T-helper 1 cell treated with Interleukin-12 subunit alpha and Interleukin-12 subunit beta and Interleukin-4 antibody, amounts not matched to agents 30 μg/mL and 1 μg/mL, for 36 hours (primary cell): ENCODE measurements at regions not wholly inside any gene's neighbourhood (a gene's known extent, or its start where the extent isn't known, plus 50 kb on each side); places are given as distances from the start of the nearest gene placed in this dataset.

Experiments used
- H3K27ac Mint-ChIP-seq: one replicate; pipeline ENCODE4 v1.8.0; 2021; ENCODE audit warnings: mild to moderate bottlenecking, mixed read lengths
- H3K27me3 Mint-ChIP-seq: one replicate; pipeline ENCODE4 v1.8.0; 2021; ENCODE audit warnings: low read depth, mixed read lengths
- H3K36me3 Mint-ChIP-seq: one replicate; pipeline ENCODE4 v1.8.0; 2021; ENCODE audit warnings: low read depth, mixed read lengths
- H3K4me1 Mint-ChIP-seq: one replicate; pipeline ENCODE4 v1.8.0; 2021; ENCODE audit warnings: low read depth, mixed read lengths
- H3K4me3 Mint-ChIP-seq: one replicate; pipeline ENCODE4 v1.8.0; 2021; ENCODE audit warnings: mild to moderate bottlenecking, moderate library complexity, mixed read lengths
- H3K9me3 Mint-ChIP-seq: one replicate; pipeline ENCODE4 v1.8.0; 2021; ENCODE audit warnings: mixed read lengths

DNA sequence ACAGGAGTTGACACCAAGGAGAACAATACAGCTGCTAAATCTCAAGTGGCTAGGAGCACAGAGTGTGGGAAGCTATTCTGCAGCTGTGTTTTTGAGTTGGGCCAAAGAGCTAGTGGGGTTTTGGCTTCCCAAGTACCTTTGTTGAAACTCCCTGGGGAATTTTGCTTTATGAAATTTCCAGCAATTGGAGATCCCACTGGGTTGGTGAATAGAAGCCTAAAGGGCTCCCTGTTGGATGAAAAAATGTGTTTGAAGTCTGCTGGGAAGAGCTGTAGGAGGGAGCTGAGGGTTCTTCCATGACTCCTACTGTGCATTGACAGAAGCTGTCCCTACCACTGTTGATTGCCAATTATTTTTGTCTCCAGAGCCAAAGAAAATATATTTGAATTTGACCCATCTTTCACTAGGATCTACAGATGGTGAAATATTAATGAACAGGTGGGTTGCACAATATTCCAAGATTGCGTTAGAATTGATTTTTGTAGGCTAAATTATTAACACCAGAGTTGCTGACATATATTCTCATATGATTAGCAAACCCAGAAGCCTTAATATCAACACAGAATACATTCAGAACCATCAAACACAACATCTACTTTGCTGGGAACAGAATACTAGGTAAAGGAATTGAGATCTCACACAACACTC, 95.4 kb upstream of the CYP1B1 start:
- Mint-ChIP-seq H3K27me3 (peaks cover 27% of the 10 kb centered on the region), H3K9me3 (no peaks in the 10 kb centered on the region), H3K36me3 (peaks cover 5% of the 10 kb centered on the region), H3K27ac (no peak overlapping the region), H3K4me3 (no peak overlapping the region), H3K4me1 (peaks cover 6% of the 10 kb centered on the region)

GRCh38 chr2:38170733-38171132, 94.8 kb upstream of the CYP1B1 start:
- peaks cover 30% of the 10 kb centered on the region for H3K27me3 Mint-ChIP-seq
- H3K36me3 Mint-ChIP-seq = peaks cover 5% of the 10 kb centered on the region
- peaks cover 6% of the 10 kb centered on the region for H3K4me1 Mint-ChIP-seq
- no peak overlapping the region for H3K27ac Mint-ChIP-seq
- H3K4me3 Mint-ChIP-seq = no peak overlapping the region
- H3K9me3 Mint-ChIP-seq = no peaks in the 10 kb centered on the region

DNA sequence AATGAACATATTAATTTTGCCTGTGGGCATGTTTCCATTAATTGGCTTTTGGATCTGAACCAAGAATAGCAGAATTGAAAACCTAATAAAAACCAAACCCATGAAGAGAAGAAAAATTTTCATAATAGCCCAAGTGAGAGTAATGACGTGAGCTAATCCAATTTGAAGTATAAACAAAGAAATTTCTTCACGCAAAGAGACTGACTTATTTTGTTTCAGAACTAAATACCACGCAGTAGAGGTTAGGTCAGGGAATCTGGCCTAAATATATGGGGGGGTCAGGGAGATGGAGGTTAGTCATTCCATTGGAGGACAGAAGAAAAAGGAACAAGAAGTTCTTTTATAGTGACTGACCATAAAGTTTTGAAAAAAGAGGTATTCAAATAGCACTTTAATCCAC, 94.1 kb upstream of the CYP1B1 start:
- Mint-ChIP-seq H3K27ac (no peak overlapping the region), H3K4me3 (no peak overlapping the region), H3K9me3 (no peaks in the 10 kb centered on the region), H3K27me3 (peaks cover 31% of the 10 kb centered on the region), H3K4me1 (peaks cover 6% of the 10 kb centered on the region), H3K36me3 (peaks cover 5% of the 10 kb centered on the region)

GRCh38 chr2:38168710-38169480, 92.9 kb upstream of the CYP1B1 start:
- H3K27me3 Mint-ChIP-seq = peaks cover 26% of the 10 kb centered on the region
- H3K9me3 Mint-ChIP-seq = no peaks in the 10 kb centered on the region
- H3K4me1 Mint-ChIP-seq = peaks cover 4% of the 10 kb centered on the region
- H3K27ac Mint-ChIP-seq = no peak overlapping the region
- no peak overlapping the region for H3K4me3 Mint-ChIP-seq
- H3K36me3 Mint-ChIP-seq = peaks cover 5% of the 10 kb centered on the region

GRCh38 chr2:38167968-38168350, 92.0 kb upstream of the CYP1B1 start:
- no peak overlapping the region for H3K27ac Mint-ChIP-seq
- H3K27me3 Mint-ChIP-seq = peaks cover 30% of the 10 kb centered on the region
- peaks cover 4% of the 10 kb centered on the region for H3K4me1 Mint-ChIP-seq

DNA sequence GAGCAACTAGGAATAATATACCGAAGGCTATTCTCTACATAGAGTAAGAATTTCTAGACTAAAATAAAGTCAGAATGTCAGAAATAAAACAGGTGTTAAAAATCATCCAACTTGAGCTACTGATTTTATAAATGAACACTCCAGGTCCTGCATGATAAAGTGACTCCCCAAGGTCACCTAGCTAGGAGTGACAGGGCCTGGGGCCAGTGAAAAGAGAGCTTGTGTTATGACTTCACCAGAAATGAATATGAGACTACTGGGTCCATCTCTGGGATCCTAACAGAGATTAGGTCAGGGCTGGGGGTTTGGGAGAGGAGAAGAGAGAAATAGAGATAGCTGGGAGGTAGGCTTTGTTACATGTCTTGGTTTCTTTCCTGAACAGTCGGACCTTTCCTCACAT, 89.7 kb upstream of the CYP1B1 start:
- Mint-ChIP-seq H3K9me3 (no peaks in the 10 kb centered on the region), H3K36me3 (no peaks in the 10 kb centered on the region), H3K27ac (no peak overlapping the region), H3K27me3 (peaks cover 32% of the 10 kb centered on the region), H3K4me1 (peaks cover 4% of the 10 kb centered on the region), H3K4me3 (no peak overlapping the region)

More at GRCh38 chr2:38167968-38168350, 92.0 kb upstream of the CYP1B1 start:
- Mint-ChIP-seq H3K4me3 (no peak overlapping the region), H3K36me3 (peaks cover 5% of the 10 kb centered on the region), H3K9me3 (no peaks in the 10 kb centered on the region)

DNA sequence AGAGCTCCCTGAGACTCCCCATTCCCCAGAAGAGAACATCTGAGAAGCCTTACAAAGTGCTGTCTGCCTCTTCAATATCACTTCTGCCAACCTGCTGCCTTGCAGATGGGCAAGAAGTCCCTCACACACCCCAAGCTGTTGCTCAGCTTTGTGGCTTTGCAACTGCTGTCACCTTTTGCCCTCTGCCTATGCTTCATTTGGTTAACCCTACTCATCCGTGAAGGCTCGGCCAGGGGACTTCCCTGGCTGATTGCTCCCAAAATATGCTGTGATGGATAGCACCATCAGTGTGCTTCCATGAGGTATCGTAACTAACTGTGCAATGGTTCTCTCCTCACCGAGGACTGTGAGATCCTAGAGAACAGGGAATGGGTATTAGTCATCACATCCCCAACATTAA, 88.9 kb upstream of the CYP1B1 start:
- no peak overlapping the region for H3K4me3 Mint-ChIP-seq
- H3K36me3 Mint-ChIP-seq = no peaks in the 10 kb centered on the region
- peaks cover 30% of the 10 kb centered on the region for H3K27me3 Mint-ChIP-seq
- H3K27ac Mint-ChIP-seq = no peak overlapping the region
- H3K4me1 Mint-ChIP-seq = peaks cover 4% of the 10 kb centered on the region
- H3K9me3 Mint-ChIP-seq = no peaks in the 10 kb centered on the region

DNA sequence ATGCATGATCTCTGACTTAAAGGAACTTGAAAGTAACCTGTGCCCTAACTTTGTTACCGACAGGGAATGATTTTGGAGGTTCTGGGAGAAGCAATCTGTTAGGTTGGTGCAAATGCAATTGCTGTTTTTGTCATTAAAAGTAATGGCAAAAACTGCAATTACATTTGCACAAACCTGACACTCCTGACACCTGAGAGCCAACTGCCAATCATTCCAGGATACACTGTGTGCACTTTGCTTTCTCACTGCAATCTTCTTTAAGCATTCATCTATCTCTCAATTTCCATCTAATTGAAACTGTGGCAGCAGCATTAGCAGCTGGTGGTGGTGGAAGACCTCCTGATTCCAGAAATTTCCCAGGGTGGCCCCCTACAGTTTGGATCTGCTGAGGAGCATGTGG, 87.6 kb upstream of the CYP1B1 start:
- H3K4me3 Mint-ChIP-seq = no peak overlapping the region
- H3K4me1 Mint-ChIP-seq = no peaks in the 10 kb centered on the region
- no peaks in the 10 kb centered on the region for H3K36me3 Mint-ChIP-seq
- peaks cover 27% of the 10 kb centered on the region for H3K27me3 Mint-ChIP-seq
- H3K27ac Mint-ChIP-seq = no peak overlapping the region
- H3K9me3 Mint-ChIP-seq = no peaks in the 10 kb centered on the region

DNA sequence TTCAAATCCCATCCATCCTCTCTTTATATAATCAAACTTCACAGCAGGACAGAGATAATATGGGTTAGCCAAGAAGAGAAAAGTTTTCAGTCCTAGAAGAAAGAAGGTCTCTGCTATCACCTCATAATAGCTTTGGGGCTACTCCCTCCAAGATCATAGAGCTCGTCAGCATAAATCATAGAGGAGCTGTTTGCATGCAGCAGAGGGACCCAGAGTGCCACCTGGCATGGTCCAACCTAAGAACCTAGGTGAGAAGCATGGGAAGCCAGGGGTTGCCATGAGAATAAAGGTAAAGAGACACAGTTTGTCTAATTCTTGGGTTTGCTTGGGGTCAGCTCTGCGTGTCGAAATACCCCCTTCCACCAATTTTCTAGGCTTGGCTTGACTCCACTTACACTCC, 87.1 kb upstream of the CYP1B1 start:
- H3K36me3 Mint-ChIP-seq = no peaks in the 10 kb centered on the region
- no peaks in the 10 kb centered on the region for H3K4me1 Mint-ChIP-seq
- H3K9me3 Mint-ChIP-seq = no peaks in the 10 kb centered on the region
- no peak overlapping the region for H3K4me3 Mint-ChIP-seq
- H3K27ac Mint-ChIP-seq = no peak overlapping the region
- H3K27me3 Mint-ChIP-seq = peaks cover 27% of the 10 kb centered on the region

GRCh38 chr2:38160516-38160915, 84.6 kb upstream of the CYP1B1 start:
- peaks cover 39% of the 10 kb centered on the region for H3K27me3 Mint-ChIP-seq
- H3K36me3 Mint-ChIP-seq = no peaks in the 10 kb centered on the region
- H3K27ac Mint-ChIP-seq = no peak overlapping the region
- H3K4me1 Mint-ChIP-seq = no peaks in the 10 kb centered on the region
- no peak overlapping the region for H3K4me3 Mint-ChIP-seq
- no peaks in the 10 kb centered on the region for H3K9me3 Mint-ChIP-seq

DNA sequence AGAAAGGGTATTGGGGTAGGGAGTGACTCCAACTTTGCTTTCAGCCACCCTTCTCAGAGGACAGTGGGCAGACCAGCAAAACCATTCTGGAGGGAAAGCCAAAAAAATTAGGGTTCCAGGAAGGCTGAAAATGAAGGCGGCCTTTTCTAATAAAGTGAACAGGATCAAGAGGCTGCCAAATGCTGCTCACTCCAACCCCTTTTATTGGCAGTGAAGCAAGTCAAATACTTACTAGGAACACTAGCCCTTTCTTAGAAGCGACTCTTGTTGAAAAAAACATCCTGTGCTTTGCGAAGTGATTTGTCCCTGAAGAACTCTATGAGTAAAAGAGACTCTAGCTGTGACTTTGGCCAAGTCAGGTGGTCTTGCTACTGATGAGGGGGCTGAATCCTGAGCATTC, 83.6 kb upstream of the CYP1B1 start:
- H3K9me3 Mint-ChIP-seq = no peaks in the 10 kb centered on the region
- H3K36me3 Mint-ChIP-seq = no peaks in the 10 kb centered on the region
- H3K4me1 Mint-ChIP-seq = no peaks in the 10 kb centered on the region
- no peak overlapping the region for H3K27ac Mint-ChIP-seq
- peaks cover 44% of the 10 kb centered on the region for H3K27me3 Mint-ChIP-seq
- H3K4me3 Mint-ChIP-seq = no peak overlapping the region

- H3K9me3 Mint-ChIP-seq = no peaks in the 10 kb centered on the region
- no peak overlapping the region for H3K4me3 Mint-ChIP-seq
- no peak overlapping the region for H3K27ac Mint-ChIP-seq
- H3K4me1 Mint-ChIP-seq = no peaks in the 10 kb centered on the region
- peaks cover 43% of the 10 kb centered on the region for H3K27me3 Mint-ChIP-seq
- no peaks in the 10 kb centered on the region for H3K36me3 Mint-ChIP-seq
Observed at GRCh38 chr2:38159191-38159590, 83.2 kb upstream of the CYP1B1 start.

DNA sequence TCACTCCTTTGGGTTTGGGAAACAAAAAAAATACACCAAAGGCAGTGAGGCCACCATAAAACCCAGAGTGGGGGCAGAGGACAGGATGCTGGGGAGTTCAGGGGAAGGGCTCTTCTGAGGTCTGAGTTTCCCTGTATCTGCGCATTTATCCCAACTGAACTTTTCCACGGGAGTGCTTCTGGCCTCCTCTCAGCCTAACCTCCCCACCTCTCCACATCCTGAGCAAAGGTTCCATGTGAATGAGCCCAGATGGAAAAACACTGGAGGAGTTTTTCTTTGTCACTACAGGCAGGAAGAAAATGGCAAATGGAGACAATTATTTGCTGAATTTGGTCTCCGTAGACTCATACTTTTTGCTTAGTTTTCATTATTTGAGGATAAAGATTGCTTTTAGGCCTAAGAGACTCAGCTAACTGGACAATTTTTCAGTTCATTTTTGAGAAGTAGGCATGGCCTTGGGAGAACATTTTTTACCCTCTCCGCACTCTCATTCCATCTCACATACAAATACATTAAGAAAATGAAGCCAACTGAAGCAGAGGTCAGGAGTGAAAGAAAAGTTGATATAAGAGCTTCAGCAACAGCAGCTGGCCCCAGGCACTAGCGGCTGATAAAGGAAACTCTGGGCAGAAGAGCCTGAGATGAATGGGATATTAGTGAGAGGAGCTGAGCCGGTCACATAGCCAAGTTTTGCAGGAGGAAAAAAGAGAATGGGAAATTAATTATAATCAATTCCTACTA, 82.6 kb upstream of the CYP1B1 start:
- Mint-ChIP-seq H3K27ac (no peak overlapping the region), H3K27me3 (peaks cover 42% of the 10 kb centered on the region), H3K4me3 (no peak overlapping the region)

GRCh38 chr2:38156436-38156835, 80.5 kb upstream of the CYP1B1 start:
- Mint-ChIP-seq H3K27ac (no peak overlapping the region), H3K4me1 (no peaks in the 10 kb centered on the region), H3K27me3 (peaks cover 37% of the 10 kb centered on the region), H3K9me3 (no peaks in the 10 kb centered on the region), H3K36me3 (peaks cover 3% of the 10 kb centered on the region), H3K4me3 (no peak overlapping the region)

More for the DNA sequence above, 82.6 kb upstream of the CYP1B1 start:
- no peaks in the 10 kb centered on the region for H3K4me1 Mint-ChIP-seq
- peaks cover under 1% of the 10 kb centered on the region for H3K36me3 Mint-ChIP-seq
- no peaks in the 10 kb centered on the region for H3K9me3 Mint-ChIP-seq

DNA sequence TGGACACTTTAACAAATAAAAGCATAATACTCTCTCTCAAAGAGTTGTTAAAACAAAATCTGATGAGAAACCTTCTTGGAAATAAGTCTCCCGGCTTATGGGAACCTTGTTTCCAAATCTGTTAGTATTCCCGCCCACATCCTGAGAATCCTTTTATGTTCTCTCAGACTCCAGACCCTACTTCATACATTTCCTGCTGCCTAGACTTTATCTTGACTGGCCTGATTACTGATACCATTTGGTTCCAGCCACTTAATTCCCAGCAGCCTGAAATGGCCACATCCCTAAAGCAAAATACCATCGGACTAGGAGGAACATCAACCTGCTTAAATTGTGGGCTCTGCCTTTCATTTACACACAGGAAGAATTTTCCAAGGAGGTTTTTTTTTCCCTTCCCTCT, 79.1 kb upstream of the CYP1B1 start:
- Mint-ChIP-seq H3K27ac (no peak overlapping the region), H3K36me3 (peaks cover 3% of the 10 kb centered on the region), H3K4me1 (no peaks in the 10 kb centered on the region), H3K27me3 (peaks cover 29% of the 10 kb centered on the region), H3K4me3 (no peak overlapping the region), H3K9me3 (no peaks in the 10 kb centered on the region)
